ENCODE measurements at regions not wholly inside any gene's neighbourhood (a gene's known extent, or its start where the extent isn't known, plus 50 kb on each side); places are given as distances from the start of the nearest gene placed in this dataset.

DNA sequence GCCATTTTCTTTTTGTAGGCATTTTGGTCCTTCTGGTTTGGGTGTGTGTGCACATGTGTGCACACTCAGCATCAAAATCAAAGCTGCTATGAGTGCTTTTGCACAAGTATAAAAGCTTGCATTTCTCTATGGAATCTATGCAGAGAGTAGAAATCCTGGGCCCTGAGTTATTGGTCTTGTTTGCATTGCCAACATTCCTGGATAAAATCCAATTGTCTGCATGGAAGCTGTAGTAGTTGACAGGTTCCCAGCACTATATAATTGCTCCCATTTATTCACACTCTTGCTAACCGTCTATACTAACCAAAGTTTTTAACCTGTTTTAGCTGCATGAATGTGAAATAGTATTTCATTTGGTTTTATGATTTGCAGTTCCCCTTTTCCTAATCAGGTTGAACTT is 277.0 kb downstream of the FOXA2 start:
- H2AFZ ChIP-seq (ENCODE audit: insufficient read depth, low read depth, low read length, poor library complexity, severe bottlenecking) = no peak overlapping the region
- TF ChIP-seq, protein P1, sequence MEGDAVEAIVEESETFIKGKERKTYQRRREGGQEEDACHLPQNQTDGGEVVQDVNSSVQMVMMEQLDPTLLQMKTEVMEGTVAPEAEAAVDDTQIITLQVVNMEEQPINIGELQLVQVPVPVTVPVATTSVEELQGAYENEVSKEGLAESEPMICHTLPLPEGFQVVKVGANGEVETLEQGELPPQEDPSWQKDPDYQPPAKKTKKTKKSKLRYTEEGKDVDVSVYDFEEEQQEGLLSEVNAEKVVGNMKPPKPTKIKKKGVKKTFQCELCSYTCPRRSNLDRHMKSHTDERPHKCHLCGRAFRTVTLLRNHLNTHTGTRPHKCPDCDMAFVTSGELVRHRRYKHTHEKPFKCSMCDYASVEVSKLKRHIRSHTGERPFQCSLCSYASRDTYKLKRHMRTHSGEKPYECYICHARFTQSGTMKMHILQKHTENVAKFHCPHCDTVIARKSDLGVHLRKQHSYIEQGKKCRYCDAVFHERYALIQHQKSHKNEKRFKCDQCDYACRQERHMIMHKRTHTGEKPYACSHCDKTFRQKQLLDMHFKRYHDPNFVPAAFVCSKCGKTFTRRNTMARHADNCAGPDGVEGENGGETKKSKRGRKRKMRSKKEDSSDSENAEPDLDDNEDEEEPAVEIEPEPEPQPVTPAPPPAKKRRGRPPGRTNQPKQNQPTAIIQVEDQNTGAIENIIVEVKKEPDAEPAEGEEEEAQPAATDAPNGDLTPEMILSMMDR (IDR thresholded peaks at IDR 0.05) = no peak
- peaks cover 2 to 10% (median 2%) of the 10 kb centered on the region in 3 donors for H3K27me3 Mint-ChIP-seq (ENCODE audit: low read depth in 3 of 3)

DNA sequence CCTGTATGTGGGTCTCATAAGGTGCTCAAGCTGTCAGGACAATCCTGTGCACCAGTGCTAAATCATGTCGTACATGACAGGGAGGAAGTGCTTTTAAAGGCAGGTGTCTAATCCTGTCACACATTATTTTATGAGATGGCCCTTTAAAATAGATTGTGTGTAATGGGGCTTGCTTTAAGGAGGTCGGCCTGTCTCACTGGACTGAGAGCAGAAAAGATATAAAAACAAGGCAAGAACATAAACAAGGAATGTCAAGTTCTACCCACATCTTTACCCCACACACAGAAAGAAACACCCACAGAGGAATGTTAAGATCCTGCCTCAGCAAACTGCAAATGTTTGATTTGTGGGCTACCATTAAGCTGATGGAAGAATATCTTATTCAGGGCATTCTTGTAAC is 279.0 kb downstream of the FOXA2 start:
- no CpG with 5 or more reads among the region's 2 CpGs for WGBS (ENCODE audit: insufficient coverage)
- TF ChIP-seq, protein P1 (IDR thresholded peaks at IDR 0.05) = no peak
- Histone ChIP-seq H3K9me3 (replicated peaks in 1 of 2; ENCODE audit: control insufficient read depth in 1 of 2, insufficient read depth in 1 of 2, low read length in 2 of 2) (no peaks in the 10 kb centered on the region), H3K4me3 (replicated peaks in 1 of 3; ENCODE audit: low read depth in 2 of 3, low read length in 3 of 3) (no peak overlapping the region), H3K36me3 (replicated peaks in 1 of 2; ENCODE audit: control insufficient read depth in 1 of 2, insufficient read depth in 2 of 2, low read length in 2 of 2) (no peaks in the 10 kb centered on the region), H3K27ac (ENCODE audit: low read depth in 1 of 2, low read length in 2 of 2) (no peak overlapping the region), H3K4me2 (replicated peaks; ENCODE audit: extremely low read depth, low read length, poor library complexity, severe bottlenecking) (no peak overlapping the region), H3K9ac (ENCODE audit: insufficient read depth, low read length, poor library complexity, severe bottlenecking) (no peak overlapping the region), H2AFZ (ENCODE audit: insufficient read depth, low read depth, low read length, poor library complexity, severe bottlenecking) (no peak overlapping the region), H3K4me1 (ENCODE audit: control insufficient read depth in 1 of 2, insufficient read depth in 2 of 2, low read length in 2 of 2) (no peaks in the 10 kb centered on the region), H4K20me1 (ENCODE audit: insufficient read depth, low read length) (no peaks in the 10 kb centered on the region), H3K27me3 (ENCODE audit: control insufficient read depth in 2 of 2, insufficient read depth in 2 of 2, low read length in 2 of 2) (peaks cover 0 to 2% of the 10 kb centered on the region in 2 donors), H3K79me2 (ENCODE audit: insufficient read depth, low read length) (no peaks in the 10 kb centered on the region)
- H3K4me3 Mint-ChIP-seq = no peak overlapping the region
- no peak overlapping the region for H3K27ac Mint-ChIP-seq
- H3K4me1 Mint-ChIP-seq = no peaks in the 10 kb centered on the region
- no peaks in the 10 kb centered on the region for H3K36me3 Mint-ChIP-seq
- no peaks in the 10 kb centered on the region for H3K9me3 Mint-ChIP-seq
- intact Hi-C loops (cut with micrococcal nuclease) = no loop called here
- H3K27me3 Mint-ChIP-seq (ENCODE audit: low read depth in 3 of 3) = peaks cover 2 to 8% (median 2%) of the 10 kb centered on the region in 3 donors
- no peak for DNase-seq

More for the DNA sequence above, 277.0 kb downstream of the FOXA2 start:
- Mint-ChIP-seq H3K4me1 (no peaks in the 10 kb centered on the region), H3K4me3 (no peak overlapping the region), H3K9me3 (no peaks in the 10 kb centered on the region), H3K36me3 (no peaks in the 10 kb centered on the region), H3K27ac (no peak overlapping the region)
- Histone ChIP-seq H3K79me2 (ENCODE audit: insufficient read depth, low read length) (no peaks in the 10 kb centered on the region), H3K9me3 (replicated peaks in 1 of 2; ENCODE audit: control insufficient read depth in 1 of 2, insufficient read depth in 1 of 2, low read length in 2 of 2) (no peaks in the 10 kb centered on the region), H3K4me3 (replicated peaks in 1 of 3; ENCODE audit: low read depth in 2 of 3, low read length in 3 of 3) (no peak overlapping the region), H3K36me3 (replicated peaks in 1 of 2; ENCODE audit: control insufficient read depth in 1 of 2, insufficient read depth in 2 of 2, low read length in 2 of 2) (no peaks in the 10 kb centered on the region), H3K4me2 (replicated peaks; ENCODE audit: extremely low read depth, low read length, poor library complexity, severe bottlenecking) (no peak overlapping the region), H3K9ac (ENCODE audit: insufficient read depth, low read length, poor library complexity, severe bottlenecking) (no peak overlapping the region), H4K20me1 (ENCODE audit: insufficient read depth, low read length) (no peaks in the 10 kb centered on the region), H3K27ac (ENCODE audit: low read depth in 1 of 2, low read length in 2 of 2) (no peak overlapping the region), H3K27me3 (ENCODE audit: control insufficient read depth in 2 of 2, insufficient read depth in 2 of 2, low read length in 2 of 2) (peaks cover 0 to 2% of the 10 kb centered on the region in 2 donors), H3K4me1 (ENCODE audit: control insufficient read depth in 1 of 2, insufficient read depth in 2 of 2, low read length in 2 of 2) (no peaks in the 10 kb centered on the region)
- WGBS (ENCODE audit: insufficient coverage) = no CpG with 5 or more reads among the region's 1 CpG
- no peak for DNase-seq
- intact Hi-C loops (cut with micrococcal nuclease) = no loop called here

Measured in CD14-positive monocyte (primary cell).